RWPE2 (cell line): ENCODE measurements at regions not wholly inside any gene's neighbourhood (a gene's known extent, or its start where the extent isn't known, plus 50 kb on each side); places are given as distances from the start of the nearest gene placed in this dataset.

Experiments
- ATAC-seq: fragments of 200-7000 bp; cut with Tn5 transposase; 3 replicates; pipeline ENCODE4 v1.9.1; 2021; ENCODE audit warnings: low read depth
- DNase-seq: peaks from one replicate; pipeline ENCODE4 v3.0.0-alpha.2; 2020; ENCODE audit warnings: low spot score
- H3K27ac ChIP-seq: fragments of 450-650 bp; 2 replicates; pipeline ENCODE4 v1.5.1; 2017; ENCODE audit warnings: mild to moderate bottlenecking; ENCODE audit not compliant: poor library complexity, severe bottlenecking
- H3K27me3 ChIP-seq: fragments of 250-450 bp; sonication (Bioruptor Pico); 2 replicates; pipeline ENCODE4 v1.5.1; 2021; ENCODE audit warnings: mild to moderate bottlenecking, moderate library complexity; ENCODE audit not compliant: insufficient read depth, poor library complexity, severe bottlenecking
- H3K36me3 ChIP-seq: fragments of 250-450 bp; sonication (Bioruptor Pico); 2 replicates; pipeline ENCODE4 v1.5.1; 2020; ENCODE audit warnings: low read depth, mild to moderate bottlenecking, moderate library complexity
- H3K4me1 ChIP-seq: fragments of 250-450 bp; sonication (Bioruptor Pico); 2 replicates; pipeline ENCODE4 v1.5.1; 2021; ENCODE audit warnings: mild to moderate bottlenecking, moderate library complexity; ENCODE audit not compliant: insufficient read depth, poor library complexity, severe bottlenecking
- H3K4me3 ChIP-seq: fragments of 250-450 bp; sonication (Bioruptor Pico); 2 replicates; pipeline ENCODE4 v1.5.1; 2021; ENCODE audit warnings: mild to moderate bottlenecking, moderate library complexity; ENCODE audit not compliant: severe bottlenecking
- H3K9me3 ChIP-seq: fragments of 250-450 bp; sonication (Bioruptor Pico); 2 replicates; pipeline ENCODE4 v1.5.1; 2021; ENCODE audit warnings: mild to moderate bottlenecking, moderate library complexity; ENCODE audit not compliant: severe bottlenecking
- TF ChIP-seq, protein P1 (sequence below): fragments of 450-650 bp; IDR thresholded peaks from one replicate; pipeline ENCODE4 v1.5.1; 2017; ENCODE audit warnings: mild to moderate bottlenecking, moderate library complexity; ENCODE audit not compliant: poor library complexity, severe bottlenecking

DNA sequence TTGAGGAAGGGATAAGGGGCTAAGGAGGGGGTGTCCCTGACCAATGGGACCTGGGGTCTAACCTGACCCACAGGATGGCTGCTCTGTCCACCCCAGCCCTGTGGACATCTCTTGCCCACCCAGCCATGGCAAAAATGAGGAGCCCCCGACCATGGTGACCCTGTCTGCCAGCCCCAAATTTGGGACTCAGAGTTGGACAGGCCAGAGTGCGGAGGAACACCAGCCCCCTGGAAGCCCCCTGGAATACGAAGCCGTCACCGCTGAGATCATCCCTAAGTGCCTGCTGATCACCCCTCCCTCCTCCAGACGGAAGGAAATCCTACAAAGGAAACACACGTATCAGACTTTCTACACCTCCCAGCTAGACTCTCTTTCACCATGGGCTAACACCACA, 119.3 kb downstream of the SIK1 start:
- TF ChIP-seq, protein P1, sequence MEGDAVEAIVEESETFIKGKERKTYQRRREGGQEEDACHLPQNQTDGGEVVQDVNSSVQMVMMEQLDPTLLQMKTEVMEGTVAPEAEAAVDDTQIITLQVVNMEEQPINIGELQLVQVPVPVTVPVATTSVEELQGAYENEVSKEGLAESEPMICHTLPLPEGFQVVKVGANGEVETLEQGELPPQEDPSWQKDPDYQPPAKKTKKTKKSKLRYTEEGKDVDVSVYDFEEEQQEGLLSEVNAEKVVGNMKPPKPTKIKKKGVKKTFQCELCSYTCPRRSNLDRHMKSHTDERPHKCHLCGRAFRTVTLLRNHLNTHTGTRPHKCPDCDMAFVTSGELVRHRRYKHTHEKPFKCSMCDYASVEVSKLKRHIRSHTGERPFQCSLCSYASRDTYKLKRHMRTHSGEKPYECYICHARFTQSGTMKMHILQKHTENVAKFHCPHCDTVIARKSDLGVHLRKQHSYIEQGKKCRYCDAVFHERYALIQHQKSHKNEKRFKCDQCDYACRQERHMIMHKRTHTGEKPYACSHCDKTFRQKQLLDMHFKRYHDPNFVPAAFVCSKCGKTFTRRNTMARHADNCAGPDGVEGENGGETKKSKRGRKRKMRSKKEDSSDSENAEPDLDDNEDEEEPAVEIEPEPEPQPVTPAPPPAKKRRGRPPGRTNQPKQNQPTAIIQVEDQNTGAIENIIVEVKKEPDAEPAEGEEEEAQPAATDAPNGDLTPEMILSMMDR = no peak
- H3K36me3 ChIP-seq = no peaks in the 10 kb centered on the region
- DNase-seq (peak; percentile 37), ATAC-seq (no peak)
- no peak overlapping the region for H3K4me3 ChIP-seq
- peaks cover 17% of the 10 kb centered on the region for H3K4me1 ChIP-seq
- no peaks in the 10 kb centered on the region for H3K9me3 ChIP-seq
- H3K27me3 ChIP-seq = no peaks in the 10 kb centered on the region
- H3K27ac ChIP-seq = peak overlapping the region; percentile 45

DNA sequence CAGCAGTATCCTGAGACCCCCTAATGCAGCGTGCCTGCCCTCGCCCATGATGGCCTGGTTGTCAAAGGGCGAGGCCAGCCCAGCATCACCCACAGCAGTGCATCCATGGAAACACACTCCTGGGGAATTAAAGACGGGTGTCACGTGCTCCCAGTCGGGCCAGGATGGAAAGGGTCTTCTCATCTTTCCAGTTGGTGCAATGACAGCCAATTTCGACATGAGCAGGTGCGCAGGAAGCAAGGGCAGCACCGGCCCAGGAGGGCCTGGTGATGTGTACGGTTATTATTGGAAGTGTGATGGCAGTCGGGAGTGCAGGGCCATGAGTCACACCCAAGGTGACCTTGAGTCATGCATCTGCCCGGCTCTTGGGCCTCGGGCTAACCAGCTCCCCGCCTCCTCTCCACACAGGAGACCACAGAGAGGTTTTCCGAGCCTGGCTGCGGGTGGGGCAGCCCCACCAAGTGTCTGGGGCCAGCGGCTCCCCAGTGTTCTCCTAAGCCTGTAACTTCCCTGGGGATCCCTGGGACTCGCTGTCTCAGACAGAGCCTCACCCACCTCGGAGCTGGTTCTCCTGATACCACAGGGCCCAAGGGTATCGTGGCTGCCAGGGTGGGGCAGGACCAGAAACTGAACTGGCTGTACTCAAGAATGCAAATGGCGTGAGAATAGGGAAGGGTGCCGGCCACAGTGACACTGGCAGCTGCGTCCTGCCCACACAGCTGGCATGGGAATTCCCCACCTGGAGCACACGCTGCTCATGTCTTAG, 119.8 kb downstream of the SIK1 start:
- peak; percentile 88 for ATAC-seq
- TF ChIP-seq, protein P1 = no peak
- no peaks in the 10 kb centered on the region for H3K27me3 ChIP-seq
- H3K9me3 ChIP-seq = no peaks in the 10 kb centered on the region
- H3K4me1 ChIP-seq = peaks cover 14% of the 10 kb centered on the region
- no peaks in the 10 kb centered on the region for H3K36me3 ChIP-seq
- H3K27ac ChIP-seq = peak overlapping the region; percentile 45
- no peak overlapping the region for H3K4me3 ChIP-seq
- DNase-seq = peak; percentile 81

DNA sequence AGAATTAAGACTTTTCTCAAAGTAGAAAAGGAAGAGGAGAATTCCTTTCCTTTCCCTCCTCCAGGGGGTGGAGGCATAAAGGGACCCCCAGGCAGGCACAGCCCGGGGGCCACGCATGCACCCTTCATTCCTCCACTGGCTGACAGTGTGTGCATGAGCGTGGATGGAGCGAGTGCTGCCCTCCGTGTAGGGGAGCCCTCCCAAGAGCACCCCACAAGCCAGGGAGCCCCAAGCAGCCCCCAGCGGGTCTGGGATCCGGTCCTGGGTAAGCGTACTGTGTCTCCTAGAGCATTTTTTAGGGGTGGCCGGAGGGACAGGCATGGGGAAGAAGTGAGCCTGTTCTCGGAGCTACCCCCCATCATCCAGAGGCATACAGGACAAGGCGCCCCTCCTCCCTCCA, 120.5 kb downstream of the SIK1 start:
- Histone ChIP-seq H3K27me3 (no peaks in the 10 kb centered on the region), H3K9me3 (no peaks in the 10 kb centered on the region), H3K36me3 (no peaks in the 10 kb centered on the region), H3K4me1 (peaks cover 8% of the 10 kb centered on the region), H3K4me3 (no peak overlapping the region), H3K27ac (peak overlapping the region; percentile 45)
- DNase-seq (peak; percentile 42), ATAC-seq (no peak)
- TF ChIP-seq, protein P1 = no peak

DNA sequence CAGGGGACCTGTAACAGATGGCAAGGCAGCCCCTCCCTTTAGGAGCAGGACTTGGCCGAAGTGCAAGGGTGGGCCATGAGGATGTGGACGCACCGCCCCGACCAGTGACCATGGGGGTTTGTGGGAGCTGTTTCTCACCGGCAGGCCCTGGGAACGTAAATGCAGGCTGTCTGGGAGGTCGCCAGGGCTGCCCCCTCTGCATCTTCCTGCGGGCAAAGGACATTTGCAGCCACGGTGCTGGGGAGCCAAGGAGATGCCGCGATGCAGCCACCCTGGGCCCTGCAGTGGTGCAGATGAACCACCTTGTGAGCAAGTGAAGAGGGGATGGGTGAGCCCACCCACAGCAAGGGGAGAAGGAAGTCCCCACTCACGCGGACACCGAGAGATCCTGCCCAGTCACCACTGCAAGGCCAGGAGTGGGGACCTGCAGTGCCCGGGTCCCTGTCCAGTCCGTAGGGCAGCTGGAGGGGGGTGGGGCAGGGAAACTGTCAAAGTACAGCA, 121.1 kb downstream of the SIK1 start:
- ATAC-seq (no peak), DNase-seq (peak; percentile 59)
- H3K27me3 ChIP-seq = no peaks in the 10 kb centered on the region
- H3K9me3 ChIP-seq = no peaks in the 10 kb centered on the region
- no peaks in the 10 kb centered on the region for H3K36me3 ChIP-seq
- H3K27ac ChIP-seq = no peak overlapping the region
- H3K4me1 ChIP-seq = peaks cover 12% of the 10 kb centered on the region
- H3K4me3 ChIP-seq = no peak overlapping the region
- TF ChIP-seq, protein P1 = no peak

DNA sequence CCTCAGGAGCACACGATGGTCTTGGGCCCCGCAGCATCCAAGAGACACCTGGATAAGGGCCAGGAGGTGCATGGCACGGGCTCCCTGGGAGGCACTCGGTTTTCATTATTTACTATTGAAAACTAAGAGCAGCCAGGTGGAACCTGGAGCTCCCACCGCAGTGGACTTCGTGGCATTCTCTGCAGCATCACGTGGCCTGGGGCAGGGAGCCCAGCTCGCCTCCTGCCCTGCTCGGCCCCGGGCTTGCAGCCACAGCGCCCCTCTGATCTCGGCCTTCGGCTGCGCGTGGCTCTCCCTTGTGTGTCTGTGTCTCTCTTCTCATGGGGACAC, 121.6 kb downstream of the SIK1 start:
- no peak overlapping the region for H3K27ac ChIP-seq

More for the DNA sequence above, 121.6 kb downstream of the SIK1 start:
- peak; percentile 37 for DNase-seq
- Histone ChIP-seq H3K4me3 (no peak overlapping the region), H3K27me3 (no peaks in the 10 kb centered on the region), H3K36me3 (no peaks in the 10 kb centered on the region), H3K4me1 (peaks cover 12% of the 10 kb centered on the region), H3K9me3 (no peaks in the 10 kb centered on the region)
- ATAC-seq = no peak
- TF ChIP-seq, protein P1 = no peak
